PC-9 (cell line): ENCODE measurements at regions not wholly inside any gene's neighbourhood (a gene's known extent, or its start where the extent isn't known, plus 50 kb on each side); places are given as distances from the start of the nearest gene placed in this dataset.

Source experiments
- BruUV-seq: library from RNA; stranded (reverse); fragments of 400-500 nt; replicated peaks from 2 replicates; lab custom pipeline; 2021; lab: Mats Ljungman, UMichigan
- CTCF ChIA-PET: fragments of 300-600 bp; sonication (Branson Sonifier 250); formaldehyde crosslinking; loops from one replicate; lab custom pipeline; 2022; ENCODE audit warnings: antibody characterized with exemption; lab: Charles Lee
- POLR2A ChIA-PET: fragments of 300-600 bp; sonication (Branson Sonifier 250); formaldehyde crosslinking; loops from one replicate; lab custom pipeline; 2022; ENCODE audit warnings: antibody characterized with exemption; ENCODE audit not compliant: unreplicated experiment; lab: Charles Lee
- DNase-seq, 2 experiments: peaks; one replicate each; pipeline versions ENCODE4 v3.0.0 to v3.0.0-alpha.2; 2015 to 2022; ENCODE audit warnings: mixed read lengths in 1 of 2
- H2AFZ ChIP-seq: fragments of 200-600 bp; sonication (generic); 2 replicates; pipeline ENCODE4 v1.8.1; 2017; ENCODE audit warnings: antibody characterized with exemption
- H3F3A ChIP-seq: fragments of 200-600 bp; sonication (generic); 2 replicates; pipeline ENCODE4 v1.8.1; 2017; ENCODE audit warnings: antibody characterized with exemption, mild to moderate bottlenecking, low read depth; ENCODE audit not compliant: insufficient read depth
- H3K27ac ChIP-seq: fragments of 200-600 bp; sonication (generic); 2 replicates; pipeline ENCODE4 v1.6.1; 2016; ENCODE audit warnings: mixed run types
- H3K27me3 ChIP-seq: fragments of 200-600 bp; sonication (generic); 2 replicates; pipeline ENCODE4 v1.6.1; 2016; ENCODE audit warnings: low read depth, mixed run types; ENCODE audit not compliant: insufficient read depth
- H3K36me3 ChIP-seq: fragments of 200-600 bp; sonication (generic); 2 replicates; pipeline ENCODE4 v1.6.1; 2016; ENCODE audit warnings: low read depth, mixed run types
- H3K4me1 ChIP-seq: fragments of 200-600 bp; sonication (generic); replicated peaks from 2 replicates; pipeline ENCODE4 v1.6.1; 2016; ENCODE audit warnings: mixed run types; ENCODE audit not compliant: insufficient read depth
- H3K4me2 ChIP-seq: fragments of 200-600 bp; sonication (generic); 2 replicates; pipeline ENCODE4 v1.6.1; 2017; ENCODE audit warnings: mixed run types
- H3K4me3 ChIP-seq: fragments of 200-600 bp; sonication (generic); 2 replicates; pipeline ENCODE4 v1.6.1; 2016; ENCODE audit warnings: mixed run types
- H3K79me2 ChIP-seq: fragments of 200-600 bp; sonication (generic); 2 replicates; pipeline ENCODE4 v1.6.1; 2017; ENCODE audit warnings: low read depth, mixed run types
- H3K9me2 ChIP-seq: fragments of 200-600 bp; sonication (generic); 2 replicates; pipeline ENCODE4 v1.8.1; 2017; ENCODE audit warnings: mild to moderate bottlenecking; ENCODE audit not compliant: insufficient read depth
- H3K9me3 ChIP-seq: fragments of 200-600 bp; sonication (generic); 2 replicates; pipeline ENCODE4 v1.8.1; 2016; ENCODE audit warnings: low read depth; ENCODE audit not compliant: insufficient read depth
- H4K20me1 ChIP-seq: fragments of 200-600 bp; sonication (generic); 2 replicates; pipeline ENCODE4 v1.8.1; 2017; ENCODE audit not compliant: insufficient read depth
- EZH2 ChIP-seq: fragments of 200-600 bp; sonication (generic); IDR thresholded peaks from 2 replicates; pipeline ENCODE4 v1.8.0; 2017; ENCODE audit warnings: antibody characterized with exemption, low read depth
- intact Hi-C: fragments of 100-400 bp; cut with micrococcal nuclease; formaldehyde crosslinking; loops from one replicate; pipeline ENCODE4 v1.10.0; 2022; ENCODE audit not compliant: unreplicated experiment
- TF ChIP-seq, protein P1 (sequence below): fragments of 200-600 bp; sonication (generic); conservative IDR thresholded peaks from 2 replicates; pipeline ENCODE4 v1.6.1; 2017; ENCODE audit warnings: mixed run types, antibody characterized with exemption, mild to moderate bottlenecking, moderate library complexity

DNA sequence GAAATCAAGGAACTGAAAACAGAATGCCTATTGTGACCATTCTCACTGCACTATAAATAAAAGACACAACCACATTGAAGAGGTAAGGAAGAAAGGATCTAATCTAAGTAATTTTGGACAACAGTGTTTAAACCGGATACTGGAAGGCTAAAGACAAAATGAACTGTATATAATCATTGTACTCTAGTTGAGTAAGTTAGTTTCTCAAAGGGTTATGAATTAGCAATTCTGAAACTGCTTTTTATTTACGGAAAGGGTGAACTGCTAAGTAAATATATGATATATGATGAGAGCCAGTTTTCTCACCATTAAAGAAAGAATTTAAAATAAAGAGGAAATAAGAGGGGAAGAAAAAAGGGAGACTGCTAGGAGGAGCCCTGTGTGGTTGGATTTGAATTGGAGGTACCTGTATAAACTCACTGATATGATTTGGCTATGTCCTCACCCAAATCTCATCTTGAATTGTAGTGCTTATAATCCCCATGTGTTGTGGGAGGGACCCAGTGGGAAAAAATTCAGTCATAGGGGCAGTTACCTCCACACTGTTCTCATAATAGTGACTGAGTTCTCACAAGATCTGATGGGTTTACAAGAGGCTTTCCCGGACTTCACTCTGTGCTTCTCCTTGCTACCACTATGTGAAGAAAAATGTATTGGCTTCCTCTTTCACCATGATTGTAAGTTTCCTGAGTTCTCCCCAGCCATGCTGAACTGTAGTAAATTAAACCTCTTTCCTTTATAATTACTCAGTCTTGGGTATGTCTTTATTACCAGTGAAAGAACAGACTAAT, 607.7 kb downstream of the PYDC2 start:
- Histone ChIP-seq H3K4me2 (no peak overlapping the region), H3K9me3 (no peaks in the 10 kb centered on the region; the same call in 1 of the 2 replicates), H3K4me1 (0 out of 2 replicates have a peak, but pooled peaks cover 8% of the 10 kb centered on the region), H3K27me3 (no peaks in the 10 kb centered on the region), H3K27ac (no peak overlapping the region), H2AFZ (no peak overlapping the region), H3K79me2 (no peaks in the 10 kb centered on the region), H4K20me1 (no peaks in the 10 kb centered on the region), H3K9me2 (no peaks in the 10 kb centered on the region), H3K36me3 (no peaks in the 10 kb centered on the region), H3F3A (no peaks in the 10 kb centered on the region), H3K4me3 (no peak overlapping the region)
- no peak for TF ChIP-seq EZH2
- TF ChIP-seq, protein P1, sequence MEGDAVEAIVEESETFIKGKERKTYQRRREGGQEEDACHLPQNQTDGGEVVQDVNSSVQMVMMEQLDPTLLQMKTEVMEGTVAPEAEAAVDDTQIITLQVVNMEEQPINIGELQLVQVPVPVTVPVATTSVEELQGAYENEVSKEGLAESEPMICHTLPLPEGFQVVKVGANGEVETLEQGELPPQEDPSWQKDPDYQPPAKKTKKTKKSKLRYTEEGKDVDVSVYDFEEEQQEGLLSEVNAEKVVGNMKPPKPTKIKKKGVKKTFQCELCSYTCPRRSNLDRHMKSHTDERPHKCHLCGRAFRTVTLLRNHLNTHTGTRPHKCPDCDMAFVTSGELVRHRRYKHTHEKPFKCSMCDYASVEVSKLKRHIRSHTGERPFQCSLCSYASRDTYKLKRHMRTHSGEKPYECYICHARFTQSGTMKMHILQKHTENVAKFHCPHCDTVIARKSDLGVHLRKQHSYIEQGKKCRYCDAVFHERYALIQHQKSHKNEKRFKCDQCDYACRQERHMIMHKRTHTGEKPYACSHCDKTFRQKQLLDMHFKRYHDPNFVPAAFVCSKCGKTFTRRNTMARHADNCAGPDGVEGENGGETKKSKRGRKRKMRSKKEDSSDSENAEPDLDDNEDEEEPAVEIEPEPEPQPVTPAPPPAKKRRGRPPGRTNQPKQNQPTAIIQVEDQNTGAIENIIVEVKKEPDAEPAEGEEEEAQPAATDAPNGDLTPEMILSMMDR = no peak
- BruUV-seq = no TSS peak
- POLR2A ChIA-PET = no interaction called here
- CTCF ChIA-PET = no interaction called here
- no peak for DNase-seq
- intact Hi-C loops = no loop called here

DNA sequence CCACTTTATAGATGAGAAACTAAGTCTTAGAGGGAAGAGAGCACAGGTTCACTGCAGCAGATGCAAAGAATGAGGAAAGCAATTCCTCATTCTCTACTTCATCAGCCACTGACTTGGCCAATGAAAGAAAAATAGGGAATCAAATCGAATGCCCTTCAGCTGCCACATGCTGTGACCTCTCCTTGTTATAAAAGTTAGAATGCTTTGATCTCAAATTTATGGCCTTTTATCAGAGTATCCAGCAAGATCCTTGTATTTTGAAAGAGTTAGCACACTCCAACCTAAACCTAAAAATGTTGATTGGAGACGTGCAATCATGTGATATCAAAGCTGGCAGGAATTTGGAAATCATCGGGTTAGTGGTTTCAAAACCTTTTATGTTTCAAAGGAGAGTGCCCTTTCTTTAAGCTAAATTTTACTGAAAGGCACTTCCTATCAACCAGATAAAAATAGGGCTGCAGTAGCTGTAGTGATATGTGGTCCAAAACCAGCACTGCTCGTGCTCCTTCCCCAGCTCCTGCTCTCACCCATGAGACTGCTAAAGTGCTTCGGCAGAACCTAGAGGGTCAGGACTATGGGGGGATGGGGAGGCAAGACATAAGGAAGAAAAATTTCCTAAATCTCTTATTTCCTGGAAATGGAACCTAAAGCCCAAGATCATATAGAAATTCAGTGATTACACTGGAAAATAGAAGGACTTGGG, 617.0 kb downstream of the PYDC2 start:
- no peak for TF ChIP-seq EZH2
- TF ChIP-seq, protein P1 = no peak
- Histone ChIP-seq H3K36me3 (no peaks in the 10 kb centered on the region), H3F3A (no peaks in the 10 kb centered on the region), H3K9me2 (no peaks in the 10 kb centered on the region), H3K27me3 (no peaks in the 10 kb centered on the region), H3K4me3 (no peak overlapping the region), H3K27ac (no peak overlapping the region), H2AFZ (no peak overlapping the region), H4K20me1 (no peaks in the 10 kb centered on the region), H3K4me2 (no peak overlapping the region), H3K9me3 (no peaks in the 10 kb centered on the region), H3K4me1 (no peaks in the 10 kb centered on the region), H3K79me2 (no peaks in the 10 kb centered on the region)
- intact Hi-C loops = no loop called here
- ChIA-PET CTCF (no interaction called here), POLR2A (no interaction called here)
- no peak for DNase-seq
- no TSS peak for BruUV-seq

DNA sequence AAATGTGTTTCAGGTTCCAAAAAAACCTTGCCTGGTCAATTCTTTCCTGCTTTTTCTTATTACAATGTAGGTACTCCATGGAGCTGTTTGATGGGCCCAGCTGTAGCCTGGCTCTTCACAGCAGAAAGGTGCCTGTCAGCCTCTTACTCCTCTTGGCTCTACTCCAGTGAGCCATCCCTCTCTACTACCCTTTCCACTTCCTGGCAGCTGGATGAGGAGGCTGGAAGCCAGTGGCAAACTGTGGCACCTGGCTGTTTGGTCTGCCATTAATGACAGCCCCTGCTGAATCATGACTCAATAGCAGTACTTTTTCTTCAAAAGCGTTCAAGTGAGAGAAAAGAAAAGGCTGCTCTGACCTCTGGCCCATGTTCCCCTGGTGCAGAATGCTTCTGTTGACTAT, 618.1 kb downstream of the PYDC2 start:
- no peaks in the 10 kb centered on the region for H3K79me2 ChIP-seq
- 0 out of 2 replicates have a peak, but pooled peaks cover 6% of the 10 kb centered on the region for H3K4me1 ChIP-seq
- H3K27me3 ChIP-seq = no peaks in the 10 kb centered on the region
- H3K36me3 ChIP-seq = no peaks in the 10 kb centered on the region
- H2AFZ ChIP-seq = no peak overlapping the region
- no peaks in the 10 kb centered on the region for H3K9me3 ChIP-seq
- no peak for DNase-seq
- H4K20me1 ChIP-seq = no peaks in the 10 kb centered on the region
- no TSS peak for BruUV-seq
- H3F3A ChIP-seq = no peaks in the 10 kb centered on the region
- H3K27ac ChIP-seq = no peak overlapping the region
- no peaks in the 10 kb centered on the region for H3K9me2 ChIP-seq
- ChIA-PET CTCF (no interaction called here), POLR2A (no interaction called here)
- H3K4me3 ChIP-seq = no peak overlapping the region
- TF ChIP-seq EZH2 = no peak
- TF ChIP-seq, protein P1 = no peak
- no peak overlapping the region for H3K4me2 ChIP-seq
- intact Hi-C loops = no loop called here
